SJSA1 (cell line): ENCODE measurements at regions not wholly inside any gene's neighbourhood (a gene's known extent, or its start where the extent isn't known, plus 50 kb on each side); places are given as distances from the start of the nearest gene placed in this dataset.

Experiments used
- DNase-seq, 2 experiments: peaks; one replicate each; pipeline ENCODE4 v3.0.0-alpha.2; 2015 to 2020; ENCODE audit warnings: low spot score in 2 of 2, low read depth in 1 of 2
- H3K27ac ChIP-seq: fragments of 250-450 bp; sonication (Bioruptor Pico); 2 replicates; pipeline ENCODE4 v1.5.1; 2020; ENCODE audit warnings: mild to moderate bottlenecking, moderate library complexity
- H3K27me3 ChIP-seq: fragments of 250-450 bp; sonication (Bioruptor Pico); replicated peaks from 2 replicates; pipeline ENCODE4 v1.5.1; 2020; ENCODE audit warnings: mild to moderate bottlenecking, moderate library complexity
- H3K36me3 ChIP-seq: fragments of 250-450 bp; sonication (Bioruptor Pico); 2 replicates; pipeline ENCODE4 v1.5.1; 2020; ENCODE audit warnings: mild to moderate bottlenecking
- H3K4me1 ChIP-seq: fragments of 250-450 bp; sonication (Bioruptor Pico); replicated peaks from 2 replicates; pipeline ENCODE4 v1.6.1; 2021; ENCODE audit warnings: mild to moderate bottlenecking
- H3K4me3 ChIP-seq: fragments of 250-450 bp; sonication (Bioruptor Pico); 2 replicates; pipeline ENCODE4 v1.5.1; 2020; ENCODE audit warnings: mild to moderate bottlenecking
- H3K9me3 ChIP-seq: fragments of 250-450 bp; sonication (Bioruptor Pico); replicated peaks from 2 replicates; pipeline ENCODE4 v1.5.1; 2020; ENCODE audit warnings: mild to moderate bottlenecking

GRCh38 chr22:35488513-35488912, 52.1 kb upstream of the RASD2 start:
- no peak for DNase-seq
- H3K27me3 ChIP-seq = no peaks in the 10 kb centered on the region
- no peaks in the 10 kb centered on the region for H3K36me3 ChIP-seq
- H3K4me3 ChIP-seq = no peak overlapping the region
- H3K4me1 ChIP-seq = no peaks in the 10 kb centered on the region
- no peak overlapping the region for H3K27ac ChIP-seq
- H3K9me3 ChIP-seq = no peaks in the 10 kb centered on the region

- Histone ChIP-seq H3K9me3 (no peaks in the 10 kb centered on the region), H3K27ac (no peak overlapping the region), H3K36me3 (no peaks in the 10 kb centered on the region), H3K4me3 (no peak overlapping the region), H3K4me1 (no peaks in the 10 kb centered on the region), H3K27me3 (no peaks in the 10 kb centered on the region)
- no peak for DNase-seq
Measured at GRCh38 chr22:35489239-35489638, 51.4 kb upstream of the RASD2 start.
